Body of pancreas (tissue), 4 donors: ENCODE measurements at regions not wholly inside any gene's neighbourhood (a gene's known extent, or its start where the extent isn't known, plus 50 kb on each side); places are given as distances from the start of the nearest gene placed in this dataset.

ENCODE experiments used
- ATAC-seq: fragments of 150-250 bp; one replicate; pipeline ENCODE4 v1.9.1; 2016
- DNase-seq, 4 donors: peaks; one replicate each; pipeline ENCODE4 v3.0.0-alpha.2; 2019
- H3K27ac ChIP-seq, 4 donors: fragments of 200-600 bp; sonication (generic); 1 replicate in 3 of 4; 2 replicates in 1 of 4; pipeline versions ENCODE4 v1.5.1 to v1.6.1; 2016 to 2019; ENCODE audit warnings: mild to moderate bottlenecking in 1 of 4, mixed read lengths in 1 of 4, moderate library complexity in 1 of 4
- H3K27me3 ChIP-seq, 2 donors: fragments of 200-600 bp; sonication (generic); one replicate each; pipeline ENCODE4 v1.6.0; 2016; ENCODE audit warnings: mild to moderate bottlenecking in 1 of 2
- H3K36me3 ChIP-seq, 2 donors: fragments of 200-600 bp; sonication (generic); replicated peaks in 1 of 2; 2 replicates each; pipeline ENCODE4 v1.5.1; 2016; ENCODE audit warnings: low read depth in 2 of 2; ENCODE audit not compliant: insufficient read depth in 1 of 2
- H3K4me1 ChIP-seq: fragments of 200-600 bp; sonication (generic); one replicate; pipeline ENCODE4 v1.6.0; 2016
- H3K4me3 ChIP-seq, 2 donors: fragments of 200-600 bp; sonication (generic); 1 replicate in 1 of 2; 2 replicates in 1 of 2; pipeline ENCODE4 v1.5.1; 2016 to 2019
- H3K9me3 ChIP-seq, 3 donors: fragments of 200-600 bp; sonication (generic); 1 replicate in 2 of 3; 2 replicates in 1 of 3; pipeline ENCODE4 v1.5.1; 2016
- POLR2A ChIP-seq, 3 donors: fragments of 450-650 bp; IDR thresholded peaks; one replicate each; pipeline ENCODE4 v1.6.1; 2016; ENCODE audit warnings: antibody characterized with exemption in 3 of 3, mild to moderate bottlenecking in 2 of 3
- WGBS, 2 donors: methylation state at CpG; one replicate each; pipeline ENCODE4 v1.1.5; 2017; 5-methylcytosine and 5-hydroxymethylcytosine counted together
- intact Hi-C: fragments of 100-400 bp; cut with DNase I; formaldehyde crosslinking; loops from one replicate; pipeline ENCODE4 v1.15.1; 2023
- TF ChIP-seq, protein P1 (sequence below), 7 experiments: fragments of 450-650 bp in 4 of 7; fragments of 200-600 bp in 3 of 7; sonication (generic) in 3 of 7; IDR thresholded peaks; one replicate each; pipeline ENCODE4 v1.5.1; 2016 to 2019; ENCODE audit warnings: antibody characterized with exemption in 7 of 7

DNA sequence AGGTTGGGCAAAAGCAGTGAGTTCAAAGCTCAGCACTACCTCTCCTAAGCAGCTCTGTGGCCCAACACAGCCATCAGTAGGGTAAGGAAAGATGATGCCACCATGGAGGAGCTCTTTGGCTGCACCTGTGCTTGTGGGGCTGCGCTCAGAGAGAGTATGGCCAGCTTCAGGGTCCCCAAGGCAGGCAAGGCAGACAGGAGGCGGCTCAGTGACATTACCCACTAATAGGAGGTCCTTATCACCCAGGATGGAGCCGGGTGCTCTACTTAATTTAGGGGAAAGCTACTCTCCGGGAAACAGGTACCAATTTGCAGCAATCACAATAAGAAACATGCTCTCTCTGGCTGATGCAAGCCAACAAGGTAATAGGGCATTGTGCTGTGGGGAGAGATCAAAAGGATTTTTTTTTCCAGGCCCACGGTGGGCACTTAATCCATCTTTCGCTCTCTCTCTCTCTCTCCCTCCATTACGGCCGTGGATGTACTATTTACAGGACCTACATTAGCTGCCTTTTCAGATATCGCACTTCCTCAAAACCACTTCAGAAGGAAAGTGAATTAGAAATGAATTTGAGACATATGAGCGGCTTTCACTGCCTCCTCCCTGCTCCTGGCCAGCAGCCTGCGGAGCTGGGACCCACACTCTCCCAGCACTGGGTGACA, 446.3 kb downstream of the SOX6 start:
- no peak for DNase-seq
- H3K9me3 ChIP-seq = no peaks in the 10 kb centered on the region
- no peak overlapping the region for H3K4me3 ChIP-seq
- no peaks in the 10 kb centered on the region for H3K27me3 ChIP-seq
- H3K36me3 ChIP-seq = no peaks in the 10 kb centered on the region
- intact Hi-C loops = no loop called here
- ATAC-seq = no peak
- H3K4me1 ChIP-seq = no peaks in the 10 kb centered on the region
- 84 to 86% methylated on average over 11 of the region's 11 CpGs for WGBS, 2 donors
- TF ChIP-seq, protein P1, sequence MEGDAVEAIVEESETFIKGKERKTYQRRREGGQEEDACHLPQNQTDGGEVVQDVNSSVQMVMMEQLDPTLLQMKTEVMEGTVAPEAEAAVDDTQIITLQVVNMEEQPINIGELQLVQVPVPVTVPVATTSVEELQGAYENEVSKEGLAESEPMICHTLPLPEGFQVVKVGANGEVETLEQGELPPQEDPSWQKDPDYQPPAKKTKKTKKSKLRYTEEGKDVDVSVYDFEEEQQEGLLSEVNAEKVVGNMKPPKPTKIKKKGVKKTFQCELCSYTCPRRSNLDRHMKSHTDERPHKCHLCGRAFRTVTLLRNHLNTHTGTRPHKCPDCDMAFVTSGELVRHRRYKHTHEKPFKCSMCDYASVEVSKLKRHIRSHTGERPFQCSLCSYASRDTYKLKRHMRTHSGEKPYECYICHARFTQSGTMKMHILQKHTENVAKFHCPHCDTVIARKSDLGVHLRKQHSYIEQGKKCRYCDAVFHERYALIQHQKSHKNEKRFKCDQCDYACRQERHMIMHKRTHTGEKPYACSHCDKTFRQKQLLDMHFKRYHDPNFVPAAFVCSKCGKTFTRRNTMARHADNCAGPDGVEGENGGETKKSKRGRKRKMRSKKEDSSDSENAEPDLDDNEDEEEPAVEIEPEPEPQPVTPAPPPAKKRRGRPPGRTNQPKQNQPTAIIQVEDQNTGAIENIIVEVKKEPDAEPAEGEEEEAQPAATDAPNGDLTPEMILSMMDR (IDR thresholded peaks at IDR 0.05) = no peak
- no peak for TF ChIP-seq POLR2A (IDR thresholded peaks at IDR 0.05)
- no peak overlapping the region for H3K27ac ChIP-seq

DNA sequence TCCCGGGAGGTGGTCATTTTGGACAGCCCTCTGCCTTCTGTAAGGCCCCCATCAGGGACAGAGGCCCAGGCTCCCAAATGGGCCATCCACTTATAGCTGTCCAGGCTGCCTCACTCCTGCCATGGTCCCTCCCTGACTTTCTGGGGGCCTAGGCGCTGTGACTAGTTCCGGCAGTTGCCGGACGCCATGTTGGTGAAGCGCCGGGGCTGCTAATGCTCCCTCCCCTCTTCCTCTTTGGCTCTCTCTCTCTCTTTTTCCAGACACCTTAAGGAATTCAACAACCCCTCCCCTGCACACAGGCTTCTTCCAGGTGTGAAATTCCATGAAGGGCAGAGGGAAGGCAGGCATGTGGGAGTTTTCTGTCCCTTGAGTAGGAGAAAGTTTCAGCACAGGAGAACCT, 445.6 kb downstream of the SOX6 start:
- Histone ChIP-seq H3K4me3 (no peak overlapping the region), H3K4me1 (no peaks in the 10 kb centered on the region), H3K9me3 (no peaks in the 10 kb centered on the region), H3K27ac (no peak overlapping the region), H3K27me3 (no peaks in the 10 kb centered on the region), H3K36me3 (no peaks in the 10 kb centered on the region)
- DNase-seq = no peak
- 93 to 100% methylated on average over 7 of the region's 7 CpGs for WGBS, 2 donors
- no peak for TF ChIP-seq POLR2A (IDR thresholded peaks at IDR 0.05)
- TF ChIP-seq, protein P1 (IDR thresholded peaks at IDR 0.05) = no peak
- ATAC-seq = no peak
- intact Hi-C loops = no loop called here

DNA sequence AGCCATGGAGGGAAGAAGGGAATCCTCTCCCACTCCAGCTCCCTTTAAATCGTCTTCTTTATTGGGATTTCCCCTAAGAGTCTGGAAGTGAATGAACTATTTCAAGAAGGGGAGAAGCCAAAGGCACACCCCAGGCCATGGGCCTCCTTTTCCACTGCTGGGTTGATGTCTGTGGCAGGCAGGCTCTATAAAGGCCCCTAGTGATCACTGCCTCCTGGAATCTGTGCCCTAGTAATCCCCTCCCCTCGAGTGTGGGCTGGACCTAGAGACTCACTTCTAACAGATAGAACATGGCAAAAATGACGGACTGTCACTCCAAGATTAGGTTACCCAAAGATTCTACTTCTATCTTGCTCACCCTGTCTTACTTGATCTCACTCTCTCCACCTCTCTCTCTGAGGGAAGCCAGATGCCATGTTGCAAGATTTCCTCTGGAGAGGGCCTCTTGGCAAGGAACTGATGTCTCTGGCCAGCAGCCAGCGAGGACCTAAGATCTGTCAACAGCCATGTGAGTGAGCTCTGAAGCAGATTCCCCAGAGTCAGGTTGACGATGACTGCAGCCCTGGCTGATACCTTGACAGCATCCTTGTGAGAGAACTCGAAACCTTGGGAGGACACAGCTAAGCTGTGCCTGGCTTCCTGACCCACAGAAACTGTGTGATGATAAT, 444.8 kb downstream of the SOX6 start:
- H3K9me3 ChIP-seq = no peaks in the 10 kb centered on the region
- H3K36me3 ChIP-seq = no peaks in the 10 kb centered on the region
- intact Hi-C loops = no loop called here
- no peak overlapping the region for H3K27ac ChIP-seq
- H3K27me3 ChIP-seq = no peaks in the 10 kb centered on the region
- H3K4me1 ChIP-seq = no peaks in the 10 kb centered on the region
- WGBS, 2 donors = 48 to 50% methylated on average over 6 of the region's 6 CpGs
- ATAC-seq (no peak), DNase-seq (peak; percentile 20 to 35 (median 24))
- no peak overlapping the region for H3K4me3 ChIP-seq
- TF ChIP-seq, protein P1 (IDR thresholded peaks at IDR 0.05) = no peak
- no peak for TF ChIP-seq POLR2A (IDR thresholded peaks at IDR 0.05)

DNA sequence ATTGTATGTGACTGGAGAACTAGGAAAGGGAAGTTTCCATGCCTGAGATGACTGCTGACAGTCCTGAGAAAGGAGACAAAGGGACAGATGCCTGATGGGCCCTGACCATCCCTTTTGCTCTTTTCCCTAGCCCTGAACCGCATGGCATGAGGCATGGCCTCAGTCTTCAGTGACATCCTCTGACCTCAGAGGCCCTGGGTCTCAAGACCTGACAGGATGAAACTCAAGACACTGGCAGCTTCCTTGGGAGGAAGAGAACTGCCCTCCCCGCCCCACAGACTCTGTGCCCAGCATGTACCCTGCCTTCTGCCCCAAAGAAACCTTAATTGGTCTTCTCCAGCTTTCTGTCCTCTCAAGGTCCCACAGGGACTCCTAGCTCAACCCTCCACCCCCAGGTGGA, 444.1 kb downstream of the SOX6 start:
- intact Hi-C loops = no loop called here
- no peaks in the 10 kb centered on the region for H3K9me3 ChIP-seq
- no peaks in the 10 kb centered on the region for H3K27me3 ChIP-seq
- no peak for ATAC-seq
- H3K36me3 ChIP-seq = no peaks in the 10 kb centered on the region
- 88 to 90% methylated on average over 2 of the region's 2 CpGs for whole genome bisulfite sequencing, 2 donors
- H3K27ac ChIP-seq = no peak overlapping the region
- no peak for TF ChIP-seq POLR2A (IDR thresholded peaks at IDR 0.05)
- TF ChIP-seq, protein P1 (IDR thresholded peaks at IDR 0.05) = no peak
- no peak for DNase-seq
- no peak overlapping the region for H3K4me3 ChIP-seq
- H3K4me1 ChIP-seq = no peaks in the 10 kb centered on the region

DNA sequence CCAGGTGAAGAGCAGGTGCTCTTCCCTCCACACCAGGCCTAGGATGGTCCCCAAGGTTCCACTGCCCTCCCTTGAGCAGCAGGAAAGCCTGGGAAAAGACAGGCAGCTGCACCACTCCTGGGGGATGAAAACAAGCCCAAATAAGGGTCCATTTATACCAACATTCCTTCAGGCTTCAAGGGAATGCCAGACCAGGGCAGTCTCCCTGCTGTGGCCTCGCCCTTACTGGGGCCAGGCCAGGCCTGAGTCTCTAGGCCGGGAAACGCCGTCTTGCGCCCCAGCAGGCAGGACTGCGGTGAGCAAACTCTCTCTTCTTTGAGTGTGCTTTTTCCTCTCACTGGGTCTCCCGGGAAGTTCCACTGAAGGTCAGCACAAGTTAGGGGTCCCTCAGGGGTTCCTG, 443.5 kb downstream of the SOX6 start:
- Histone ChIP-seq H3K4me3 (no peak overlapping the region), H3K4me1 (no peaks in the 10 kb centered on the region), H3K36me3 (no peaks in the 10 kb centered on the region), H3K9me3 (no peaks in the 10 kb centered on the region), H3K27ac (no peak overlapping the region), H3K27me3 (no peaks in the 10 kb centered on the region)
- 90 to 91% methylated on average over 7 of the region's 7 CpGs for WGBS, 2 donors
- ATAC-seq (no peak), DNase-seq (no peak)
- TF ChIP-seq, protein P1 (IDR thresholded peaks at IDR 0.05) = no peak
- TF ChIP-seq POLR2A (IDR thresholded peaks at IDR 0.05) = no peak
- intact Hi-C loops = no loop called here
